PC-9 (cell line): ENCODE measurements at regions not wholly inside any gene's neighbourhood (a gene's known extent, or its start where the extent isn't known, plus 50 kb on each side); places are given as distances from the start of the nearest gene placed in this dataset.

Experiments
- BruUV-seq: library from RNA; stranded (reverse); fragments of 400-500 nt; replicated peaks from 2 replicates; lab custom pipeline; 2021; lab: Mats Ljungman, UMichigan
- CTCF ChIA-PET: fragments of 300-600 bp; sonication (Branson Sonifier 250); formaldehyde crosslinking; loops from one replicate; lab custom pipeline; 2022; ENCODE audit warnings: antibody characterized with exemption; lab: Charles Lee
- POLR2A ChIA-PET: fragments of 300-600 bp; sonication (Branson Sonifier 250); formaldehyde crosslinking; loops from one replicate; lab custom pipeline; 2022; ENCODE audit warnings: antibody characterized with exemption; ENCODE audit not compliant: unreplicated experiment; lab: Charles Lee
- DNase-seq, 2 experiments: peaks; one replicate each; pipeline versions ENCODE4 v3.0.0 to v3.0.0-alpha.2; 2015 to 2022; ENCODE audit warnings: mixed read lengths in 1 of 2
- H2AFZ ChIP-seq: fragments of 200-600 bp; sonication (generic); 2 replicates; pipeline ENCODE4 v1.8.1; 2017; ENCODE audit warnings: antibody characterized with exemption
- H3F3A ChIP-seq: fragments of 200-600 bp; sonication (generic); 2 replicates; pipeline ENCODE4 v1.8.1; 2017; ENCODE audit warnings: antibody characterized with exemption, mild to moderate bottlenecking, low read depth; ENCODE audit not compliant: insufficient read depth
- H3K27ac ChIP-seq: fragments of 200-600 bp; sonication (generic); 2 replicates; pipeline ENCODE4 v1.6.1; 2016; ENCODE audit warnings: mixed run types
- H3K27me3 ChIP-seq: fragments of 200-600 bp; sonication (generic); 2 replicates; pipeline ENCODE4 v1.6.1; 2016; ENCODE audit warnings: low read depth, mixed run types; ENCODE audit not compliant: insufficient read depth
- H3K36me3 ChIP-seq: fragments of 200-600 bp; sonication (generic); 2 replicates; pipeline ENCODE4 v1.6.1; 2016; ENCODE audit warnings: low read depth, mixed run types
- H3K4me1 ChIP-seq: fragments of 200-600 bp; sonication (generic); replicated peaks from 2 replicates; pipeline ENCODE4 v1.6.1; 2016; ENCODE audit warnings: mixed run types; ENCODE audit not compliant: insufficient read depth
- H3K4me2 ChIP-seq: fragments of 200-600 bp; sonication (generic); 2 replicates; pipeline ENCODE4 v1.6.1; 2017; ENCODE audit warnings: mixed run types
- H3K4me3 ChIP-seq: fragments of 200-600 bp; sonication (generic); 2 replicates; pipeline ENCODE4 v1.6.1; 2016; ENCODE audit warnings: mixed run types
- H3K79me2 ChIP-seq: fragments of 200-600 bp; sonication (generic); 2 replicates; pipeline ENCODE4 v1.6.1; 2017; ENCODE audit warnings: low read depth, mixed run types
- H3K9me2 ChIP-seq: fragments of 200-600 bp; sonication (generic); 2 replicates; pipeline ENCODE4 v1.8.1; 2017; ENCODE audit warnings: mild to moderate bottlenecking; ENCODE audit not compliant: insufficient read depth
- H3K9me3 ChIP-seq: fragments of 200-600 bp; sonication (generic); 2 replicates; pipeline ENCODE4 v1.8.1; 2016; ENCODE audit warnings: low read depth; ENCODE audit not compliant: insufficient read depth
- H4K20me1 ChIP-seq: fragments of 200-600 bp; sonication (generic); 2 replicates; pipeline ENCODE4 v1.8.1; 2017; ENCODE audit not compliant: insufficient read depth
- CTCF ChIP-seq: fragments of 200-600 bp; sonication (generic); conservative IDR thresholded peaks from 2 replicates; pipeline ENCODE4 v1.6.1; 2017; ENCODE audit warnings: mixed run types, antibody characterized with exemption, mild to moderate bottlenecking, moderate library complexity
- EZH2 ChIP-seq: fragments of 200-600 bp; sonication (generic); IDR thresholded peaks from 2 replicates; pipeline ENCODE4 v1.8.0; 2017; ENCODE audit warnings: antibody characterized with exemption, low read depth
- intact Hi-C: fragments of 100-400 bp; cut with micrococcal nuclease; formaldehyde crosslinking; loops from one replicate; pipeline ENCODE4 v1.10.0; 2022; ENCODE audit not compliant: unreplicated experiment

GRCh38 chr15:38876621-38877020, 312.0 kb upstream of the RASGRP1 start:
- Histone ChIP-seq H3K4me3 (no peak overlapping the region), H3K36me3 (no peaks in the 10 kb centered on the region), H4K20me1 (no peaks in the 10 kb centered on the region), H3K79me2 (no peaks in the 10 kb centered on the region), H3K27ac (no peak overlapping the region), H3K4me1 (no peaks in the 10 kb centered on the region), H2AFZ (no peak overlapping the region), H3K4me2 (no peak overlapping the region), H3K9me3 (no peaks in the 10 kb centered on the region), H3F3A (no peaks in the 10 kb centered on the region), H3K27me3 (no peaks in the 10 kb centered on the region), H3K9me2 (no peaks in the 10 kb centered on the region)
- no TSS peak for BruUV-seq
- ChIA-PET POLR2A (interaction anchor here (0.6 kb wide), 1 partner anchor 509 kb away, joined by 3 read pairs; no protein-coding TSS in a partner anchor), CTCF (no interaction called here)
- TF ChIP-seq CTCF, result no peak
- no peak for TF ChIP-seq EZH2
- DNase-seq, result no peak
- intact Hi-C loops, result no loop called here

GRCh38 chr15:38877471-38877870, 312.9 kb upstream of the RASGRP1 start:
- H3K79me2 ChIP-seq, result no peaks in the 10 kb centered on the region
- H3F3A ChIP-seq, result no peaks in the 10 kb centered on the region
- no TSS peak for BruUV-seq
- no peak overlapping the region for H3K4me3 ChIP-seq
- H3K36me3 ChIP-seq, result no peaks in the 10 kb centered on the region
- POLR2A ChIA-PET, result no interaction called here
- TF ChIP-seq EZH2 (no peak), CTCF (no peak)
- H4K20me1 ChIP-seq, result no peaks in the 10 kb centered on the region
- intact Hi-C loops, result no loop called here
- no peaks in the 10 kb centered on the region for H3K9me2 ChIP-seq
- DNase-seq, result no peak
- no peaks in the 10 kb centered on the region for H3K27me3 ChIP-seq
- no peaks in the 10 kb centered on the region for H3K4me1 ChIP-seq
- H3K4me2 ChIP-seq, result no peak overlapping the region
- no peak overlapping the region for H2AFZ ChIP-seq
- CTCF ChIA-PET, result no interaction called here
- H3K9me3 ChIP-seq, result no peaks in the 10 kb centered on the region
- H3K27ac ChIP-seq, result no peak overlapping the region

GRCh38 chr15:38878026-38878425, 313.4 kb upstream of the RASGRP1 start:
- CTCF ChIA-PET, result no interaction called here
- no peaks in the 10 kb centered on the region for H4K20me1 ChIP-seq
- H3K27me3 ChIP-seq, result no peaks in the 10 kb centered on the region
- no peaks in the 10 kb centered on the region for H3K9me2 ChIP-seq
- TF ChIP-seq EZH2 (no peak), CTCF (no peak)
- H3K9me3 ChIP-seq, result no peaks in the 10 kb centered on the region
- H3K4me2 ChIP-seq, result no peak overlapping the region
- BruUV-seq, result no TSS peak
- H3K4me1 ChIP-seq, result no peaks in the 10 kb centered on the region
- intact Hi-C loops, result no loop called here
- DNase-seq, result no peak
- no peak overlapping the region for H2AFZ ChIP-seq
- POLR2A ChIA-PET, result no interaction called here
- no peaks in the 10 kb centered on the region for H3K36me3 ChIP-seq
- no peaks in the 10 kb centered on the region for H3F3A ChIP-seq
- no peaks in the 10 kb centered on the region for H3K79me2 ChIP-seq
- no peak overlapping the region for H3K4me3 ChIP-seq
- H3K27ac ChIP-seq, result no peak overlapping the region
